Medulla oblongata (tissue), 1 donor: ENCODE measurements at regions not wholly inside any gene's neighbourhood (a gene's known extent, or its start where the extent isn't known, plus 50 kb on each side); places are given as distances from the start of the nearest gene placed in this dataset.
"Not testable (repeated sequence)": the region's sequence is repeated elsewhere in the genome, so short reads cannot be mapped to it uniquely, and the experiment has no call there.

ENCODE experiments used
- DNase-seq: peaks from one replicate; pipeline ENCODE4 v3.0.0-alpha.2; 2015; ENCODE audit errors: extremely low spot score

DNA sequence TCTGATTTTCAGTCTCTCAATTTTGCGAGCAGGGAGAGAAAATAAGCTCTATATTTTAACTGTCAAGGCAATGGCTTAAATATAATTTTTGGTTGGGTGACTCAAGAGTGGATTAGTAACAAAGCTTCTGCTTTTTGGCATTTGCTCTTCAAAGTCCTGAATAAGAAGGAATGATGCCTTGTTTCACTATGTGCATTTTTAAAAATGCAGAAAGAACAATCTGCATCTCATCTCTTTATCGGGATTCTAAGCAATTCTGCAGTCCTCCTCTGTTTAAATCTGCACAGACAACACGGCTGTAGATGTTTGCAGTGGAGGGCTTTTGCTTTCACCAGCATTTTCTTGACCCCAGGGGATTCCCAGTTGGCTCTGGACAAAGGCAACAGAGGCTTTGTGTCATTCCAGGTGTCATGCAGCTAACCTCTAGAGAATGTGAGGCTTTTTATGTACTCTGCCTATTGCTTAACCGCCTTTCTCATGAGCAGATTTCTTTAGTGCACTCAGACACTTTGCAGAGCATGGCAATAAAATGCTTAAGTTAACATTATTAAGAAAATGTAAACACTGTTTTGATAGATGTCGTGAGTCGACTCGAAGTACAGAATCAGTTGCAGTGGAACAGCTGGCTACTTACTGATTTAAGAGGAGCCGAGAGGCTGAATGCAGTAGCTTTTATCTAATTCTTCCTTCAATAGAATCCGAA is 783.2 kb upstream of the NEGR1 start:
- DNase-seq: no peak

DNA sequence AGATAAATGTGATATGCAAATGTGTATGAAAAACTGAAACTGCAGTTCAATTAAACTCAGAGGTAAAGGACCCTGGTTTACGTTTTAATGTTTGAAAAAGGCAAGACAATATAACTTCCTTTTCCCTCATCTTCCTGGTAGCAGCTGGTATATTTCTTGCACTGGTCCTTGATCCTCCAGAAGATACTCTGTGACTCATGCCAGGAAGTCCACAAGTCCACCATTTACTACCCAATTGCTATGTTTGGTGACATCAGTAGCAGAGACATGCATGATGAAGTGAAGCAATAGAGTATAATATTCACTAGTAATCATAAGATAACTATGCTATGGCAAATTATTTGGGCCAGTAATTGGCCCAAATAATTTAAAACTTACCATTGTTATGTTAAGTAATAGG is 774.5 kb upstream of the NEGR1 start:
- no peak for DNase-seq

DNA sequence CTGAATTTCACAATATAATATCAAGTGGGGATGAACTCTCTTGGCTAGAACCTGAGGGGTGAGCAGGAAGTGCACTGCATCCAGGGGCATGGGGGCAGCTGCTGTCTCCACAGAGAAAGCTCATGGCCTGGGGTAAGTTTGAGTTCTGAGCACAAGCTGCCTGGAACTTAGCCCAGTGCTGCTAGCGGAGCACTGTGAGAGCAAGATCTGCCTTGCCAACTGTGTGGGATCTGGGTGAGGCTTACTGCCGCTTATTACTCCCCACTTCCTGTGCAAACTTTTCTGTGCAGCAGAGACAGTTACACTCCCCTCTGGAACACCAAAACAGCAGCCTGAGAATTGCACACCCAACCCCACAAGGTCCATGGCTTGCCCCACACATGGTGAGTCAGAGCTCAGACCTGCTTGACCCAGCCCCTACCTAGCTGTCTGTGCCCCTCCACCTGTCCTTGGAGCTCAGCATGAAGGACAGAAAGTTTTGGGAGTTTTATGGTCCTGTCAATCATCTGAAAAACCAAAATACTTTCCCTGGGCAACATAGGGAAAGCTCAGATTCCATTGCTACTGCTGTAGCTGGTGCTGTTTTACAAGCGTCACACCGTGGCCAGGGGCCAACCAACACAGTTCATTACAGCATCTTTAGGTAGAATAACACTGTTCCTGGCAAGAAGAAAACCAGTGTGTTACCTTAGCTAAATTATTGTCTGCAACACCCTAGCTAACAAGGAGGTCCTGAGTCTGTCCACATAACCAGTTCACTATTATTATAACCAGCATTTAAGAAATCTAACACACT is 762.1 kb upstream of the NEGR1 start:
- no peak for DNase-seq

- no peak for DNase-seq
Measured at GRCh38 chr1:73042403-73042802, 760.1 kb upstream of the NEGR1 start.

DNA sequence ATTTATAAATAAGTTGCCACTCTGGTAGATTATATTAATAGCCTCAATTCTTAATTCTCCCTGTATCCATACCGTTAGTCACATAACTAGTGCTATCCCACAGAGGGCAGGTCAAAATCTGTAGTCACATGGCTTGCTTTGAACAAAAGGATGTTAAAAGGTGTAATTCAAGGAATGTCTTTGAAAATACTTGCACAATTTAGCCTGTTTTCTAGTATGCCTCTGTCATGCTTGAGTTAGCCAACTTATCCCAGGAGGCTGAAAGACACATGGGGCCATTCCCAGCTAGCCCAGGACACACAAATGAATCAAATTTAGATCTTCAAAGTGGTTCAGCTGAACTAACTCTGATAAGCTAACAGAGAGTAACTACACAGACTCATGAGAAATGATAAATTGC is 758.5 kb upstream of the NEGR1 start:
- DNase-seq: no peak

GRCh38 chr1:73034271-73034670 is 751.9 kb upstream of the NEGR1 start:
- DNase-seq: no peak

DNA sequence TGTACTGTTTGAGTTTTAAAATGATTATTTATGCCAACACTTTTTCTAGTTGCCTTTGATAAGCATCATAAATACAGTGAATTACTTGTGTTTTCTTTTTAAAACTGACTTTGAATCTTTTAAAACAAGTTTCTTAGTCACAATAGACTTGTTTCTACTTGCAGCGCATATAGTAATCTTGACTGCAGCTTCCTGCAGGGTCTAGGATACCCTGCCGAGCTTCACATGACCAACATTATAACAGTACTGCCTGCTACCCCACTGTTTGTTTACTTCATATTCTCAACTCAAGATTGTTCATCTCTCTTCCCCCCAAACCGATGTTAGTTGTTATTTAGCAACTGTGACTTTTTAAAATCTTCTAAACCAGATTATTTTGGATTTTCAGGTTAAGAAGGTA is 751.3 kb upstream of the NEGR1 start:
- DNase-seq: no peak

- no peak for DNase-seq
Measured at GRCh38 chr1:73029571-73029970, 747.2 kb upstream of the NEGR1 start.

- no peak for DNase-seq
Measured at GRCh38 chr1:73026114-73026513, 743.8 kb upstream of the NEGR1 start.

GRCh38 chr1:73009938-73010337 is 727.6 kb upstream of the NEGR1 start:
- no peak for DNase-seq

GRCh38 chr1:73009311-73009710 is 727.0 kb upstream of the NEGR1 start:
- no peak for DNase-seq

DNA sequence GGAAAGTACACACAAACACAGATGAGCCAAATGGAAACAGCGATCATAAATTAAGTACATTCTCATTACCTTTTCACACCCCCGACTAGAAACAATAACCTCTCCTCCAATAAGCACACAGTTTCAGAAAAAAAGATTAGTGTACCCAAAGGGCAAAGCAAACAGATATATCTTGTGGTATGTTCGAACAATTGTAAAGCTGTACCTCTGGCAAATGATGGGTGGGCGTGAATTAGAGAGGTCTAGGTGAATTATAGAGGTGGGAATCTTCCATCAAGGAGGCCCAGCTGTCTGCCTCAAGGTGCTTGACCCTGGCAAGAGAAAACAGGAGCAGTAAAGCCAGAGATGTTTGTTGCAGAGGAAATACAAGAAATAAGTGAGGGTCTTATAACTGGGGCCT is 715.3 kb upstream of the NEGR1 start:
- DNase-seq: no peak

- no peak for DNase-seq
Measured at GRCh38 chr1:72997041-72997440, 714.7 kb upstream of the NEGR1 start.

GRCh38 chr1:72987871-72988270 is 705.5 kb upstream of the NEGR1 start:
- not testable (repeated sequence) for DNase-seq

GRCh38 chr1:72986591-72987290 is 704.4 kb upstream of the NEGR1 start:
- no peak for DNase-seq

GRCh38 chr1:72985024-72985423 is 702.7 kb upstream of the NEGR1 start:
- not testable (repeated sequence) for DNase-seq

DNA sequence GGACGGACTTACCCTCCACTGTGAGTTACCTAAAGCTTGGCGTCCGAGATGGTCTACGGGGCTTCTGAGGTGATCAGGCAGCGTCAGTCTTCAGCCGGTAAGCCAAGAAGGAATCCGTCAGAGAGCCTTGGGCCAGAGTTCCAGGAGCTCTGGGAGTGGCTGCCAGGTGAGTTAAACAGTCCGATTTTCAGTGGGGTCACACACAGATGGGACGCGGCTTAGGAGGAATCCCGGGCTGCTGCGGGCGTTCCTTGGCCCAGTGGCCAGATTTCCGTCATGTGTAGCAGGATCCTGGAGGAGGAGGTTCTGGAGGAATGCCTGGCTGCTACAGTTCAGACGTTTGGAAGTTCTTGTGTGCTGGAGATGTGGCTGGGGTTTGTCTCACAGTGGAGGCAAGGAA is 700.7 kb upstream of the NEGR1 start:
- not testable (repeated sequence) for DNase-seq

DNA sequence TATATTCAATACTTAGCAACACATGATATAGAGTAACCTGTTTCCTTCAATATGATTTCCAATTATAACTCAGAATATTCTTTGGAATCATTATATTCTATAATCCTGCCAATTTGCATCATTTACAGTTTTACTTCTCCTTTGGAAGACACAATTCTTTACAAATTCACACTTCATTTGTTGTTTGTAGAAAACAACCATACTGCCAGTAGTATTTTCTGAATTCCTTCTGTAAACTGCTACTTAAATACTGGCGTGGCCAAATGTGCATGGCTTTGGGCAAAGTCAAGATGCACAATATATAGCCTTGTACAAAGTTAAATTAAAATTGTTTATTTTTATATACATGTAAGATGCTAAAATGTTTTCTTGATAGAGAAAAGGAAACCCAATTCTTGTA is 687.1 kb upstream of the NEGR1 start:
- no peak for DNase-seq

DNA sequence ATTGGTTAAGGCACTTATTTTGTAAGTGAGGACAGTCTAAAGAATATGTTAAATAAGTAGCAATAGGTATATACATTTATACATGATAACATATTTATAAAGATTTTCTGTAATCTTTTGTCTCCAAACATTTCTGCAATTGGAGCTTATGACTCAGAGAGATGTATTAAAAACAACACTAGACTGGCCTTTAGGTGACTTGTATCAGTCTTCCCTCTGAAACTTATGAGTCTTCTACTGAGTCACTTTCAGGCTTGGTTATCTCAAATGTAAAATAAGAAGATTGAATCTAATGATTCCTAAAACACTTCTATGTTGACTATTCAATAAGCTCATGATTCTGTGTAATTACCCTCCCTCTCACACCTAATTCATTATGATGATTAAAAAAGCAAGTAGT is 672.6 kb upstream of the NEGR1 start:
- no peak for DNase-seq

GRCh38 chr1:72950900-72951299 is 668.6 kb upstream of the NEGR1 start:
- DNase-seq: not testable (repeated sequence)

- no peak for DNase-seq
Measured at GRCh38 chr1:72946903-72947499, 664.7 kb upstream of the NEGR1 start.

DNA sequence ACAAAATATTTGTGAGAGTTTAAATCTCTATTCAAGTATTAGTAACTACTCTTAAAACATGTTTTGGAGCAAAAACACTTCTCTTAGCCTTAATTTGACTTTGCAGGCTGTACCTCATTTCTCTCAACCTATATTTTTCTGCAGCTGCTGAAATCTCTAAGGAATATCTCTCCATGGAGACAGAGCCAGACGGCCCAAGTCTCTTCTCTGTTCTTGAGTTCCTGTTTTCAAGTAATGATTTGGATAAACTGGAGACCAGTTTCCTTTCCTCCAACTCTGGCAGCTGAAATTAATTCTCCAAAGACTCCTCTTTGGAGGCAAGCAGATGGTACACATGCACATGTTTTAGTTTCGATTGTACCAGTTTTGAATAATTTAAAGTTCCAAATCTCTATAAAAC is 659.7 kb upstream of the NEGR1 start:
- DNase-seq: no peak
